HuH-7 (cell line): ENCODE measurements at regions not wholly inside any gene's neighbourhood (a gene's known extent, or its start where the extent isn't known, plus 50 kb on each side); places are given as distances from the start of the nearest gene placed in this dataset.
"Not testable (repeated sequence)": the region's sequence is repeated elsewhere in the genome, so short reads cannot be mapped to it uniquely, and the experiment has no call there.

Experiments used
- DNase-seq: peaks from one replicate; pipeline ENCODE4 v3.0.0; 2011; ENCODE audit warnings: low spot score

- no peak for DNase-seq
Observed at GRCh38 chr6:51303338-51303737, 484.7 kb downstream of the TFAP2B start.

- DNase-seq, result no peak
Observed at GRCh38 chr6:51314965-51315364, 496.3 kb downstream of the TFAP2B start.

- no peak for DNase-seq
Observed at GRCh38 chr6:51318674-51319073, 500.0 kb downstream of the TFAP2B start.

GRCh38 chr6:51321477-51321876 lies 502.8 kb downstream of the TFAP2B start:
- DNase-seq, result not testable (repeated sequence)

- DNase-seq, result no peak
Observed at GRCh38 chr6:51322505-51322904, 503.8 kb downstream of the TFAP2B start.

- DNase-seq, result no peak
Observed at GRCh38 chr6:51323056-51323455, 504.4 kb downstream of the TFAP2B start.

GRCh38 chr6:51330971-51331370 lies 512.3 kb downstream of the TFAP2B start:
- DNase-seq, result no peak

GRCh38 chr6:51335543-51335942 lies 516.9 kb downstream of the TFAP2B start:
- no peak for DNase-seq

- DNase-seq, result no peak
Observed at GRCh38 chr6:51336185-51336584, 517.5 kb downstream of the TFAP2B start.

- DNase-seq, result no peak
Observed at GRCh38 chr6:51337277-51337676, 518.6 kb downstream of the TFAP2B start.

GRCh38 chr6:51339108-51339507 lies 520.4 kb downstream of the TFAP2B start:
- DNase-seq, result no peak

GRCh38 chr6:51339728-51340127 lies 521.1 kb downstream of the TFAP2B start:
- DNase-seq, result no peak

GRCh38 chr6:51342393-51342792 lies 523.7 kb downstream of the TFAP2B start:
- DNase-seq, result no peak

GRCh38 chr6:51349857-51350256 lies 531.2 kb downstream of the TFAP2B start:
- DNase-seq, result no peak

- DNase-seq, result no peak
Observed at GRCh38 chr6:51350308-51350904, 531.7 kb downstream of the TFAP2B start.

- no peak for DNase-seq
Observed at GRCh38 chr6:51352506-51353029, 533.9 kb downstream of the TFAP2B start.

GRCh38 chr6:51360287-51360686 lies 541.6 kb downstream of the TFAP2B start:
- DNase-seq, result no peak

GRCh38 chr6:51365566-51365965 lies 546.9 kb downstream of the TFAP2B start:
- no peak for DNase-seq

GRCh38 chr6:51369485-51369884 lies 550.8 kb downstream of the TFAP2B start:
- DNase-seq, result no peak

- no peak for DNase-seq
Observed at GRCh38 chr6:51382847-51383246, 564.2 kb downstream of the TFAP2B start.

GRCh38 chr6:51384736-51385135 lies 566.1 kb downstream of the TFAP2B start:
- no peak for DNase-seq

- DNase-seq, result peak; percentile 11
Observed at GRCh38 chr6:51386347-51386836, 567.7 kb downstream of the TFAP2B start.

- no peak for DNase-seq
Observed at GRCh38 chr6:51387907-51388306, 569.2 kb downstream of the TFAP2B start.

GRCh38 chr6:51394061-51394460 lies 575.4 kb downstream of the TFAP2B start:
- DNase-seq, result peak; percentile 28
